DMS153 (cell line): ENCODE measurements at regions not wholly inside any gene's neighbourhood (a gene's known extent, or its start where the extent isn't known, plus 50 kb on each side); places are given as distances from the start of the nearest gene placed in this dataset.

Source experiments
- DNase-seq: peaks from one replicate; lab custom pipeline; 2025; lab: John Stamatoyannopoulos, UW

DNA sequence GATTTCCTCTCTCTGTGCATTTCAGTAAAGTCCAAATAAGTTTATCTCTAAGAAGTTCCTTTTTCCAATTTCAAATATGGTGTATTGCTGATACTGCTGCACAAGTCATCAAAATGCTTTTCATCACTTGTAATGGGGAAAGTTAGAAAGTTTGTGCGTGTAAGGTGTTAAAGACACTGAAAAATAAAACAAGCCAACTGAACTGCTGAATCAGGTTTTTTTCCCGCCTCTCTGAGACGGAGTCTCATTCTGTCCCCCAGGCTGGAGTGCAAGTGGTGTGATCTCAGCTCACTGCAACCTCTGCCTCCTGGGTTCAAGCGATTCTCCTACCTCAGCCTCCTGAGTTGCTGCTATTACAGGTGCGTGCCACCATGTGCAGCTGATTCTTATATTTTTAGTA is 400.9 kb downstream of the LRRC70 start:
- no peak for DNase-seq

GRCh38 chr5:62977661-62978060 is 399.0 kb downstream of the LRRC70 start:
- DNase-seq, result no peak

DNA sequence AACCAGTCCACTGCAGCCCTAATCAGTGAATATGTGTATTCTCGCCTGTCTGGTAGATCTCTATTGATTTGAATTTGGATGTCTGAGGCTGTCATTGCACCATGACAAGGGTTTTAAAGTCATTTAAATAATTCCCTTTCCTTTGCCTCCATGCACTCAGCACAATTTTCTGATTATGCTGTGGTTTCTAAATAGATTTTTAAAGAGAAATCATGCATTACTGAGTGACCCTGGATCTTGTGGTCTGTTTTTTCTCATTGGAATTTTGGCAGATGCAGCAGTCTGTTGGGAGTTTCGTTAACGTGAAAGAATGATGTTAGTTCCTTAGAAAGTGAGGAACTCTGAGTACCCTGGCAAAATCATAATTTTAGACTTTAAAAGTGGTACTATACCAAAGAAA is 396.0 kb downstream of the LRRC70 start:
- DNase-seq, result no peak

DNA sequence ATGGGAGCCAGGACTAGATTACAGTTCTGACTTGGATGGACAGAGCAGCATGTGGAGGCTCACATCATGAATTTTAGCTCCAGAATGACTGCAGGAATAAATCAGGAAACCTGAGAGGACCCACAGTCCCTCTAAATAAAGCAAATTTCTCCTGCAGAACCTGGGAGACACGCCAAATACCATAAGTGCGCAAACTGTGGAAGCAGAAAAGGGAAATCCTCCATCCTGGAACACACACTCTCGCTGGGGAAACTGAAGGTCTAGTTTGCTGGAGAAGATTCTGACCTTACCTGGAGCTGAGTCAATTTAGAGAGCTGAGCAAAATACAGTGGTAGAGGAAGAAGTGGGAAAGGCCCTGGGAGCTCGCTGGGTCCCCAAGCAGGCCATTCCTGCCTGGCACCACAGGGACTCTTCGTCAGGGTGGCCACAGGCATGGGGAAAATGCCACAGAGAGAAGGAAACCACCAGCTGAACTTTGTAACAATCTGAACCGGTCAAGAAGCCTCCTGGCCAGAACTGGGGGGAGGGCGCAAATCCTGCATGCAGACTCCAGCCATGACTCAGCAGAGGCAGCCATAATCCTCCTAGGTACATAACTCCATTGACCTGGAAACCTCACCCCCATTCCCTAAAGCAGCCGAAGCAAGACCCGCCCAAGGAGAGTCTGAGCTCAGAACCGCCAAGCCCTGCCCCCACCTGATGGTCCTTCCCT is 390.9 kb downstream of the LRRC70 start:
- DNase-seq, result no peak

GRCh38 chr5:62964428-62964827 is 385.8 kb downstream of the LRRC70 start:
- DNase-seq, result no peak

DNA sequence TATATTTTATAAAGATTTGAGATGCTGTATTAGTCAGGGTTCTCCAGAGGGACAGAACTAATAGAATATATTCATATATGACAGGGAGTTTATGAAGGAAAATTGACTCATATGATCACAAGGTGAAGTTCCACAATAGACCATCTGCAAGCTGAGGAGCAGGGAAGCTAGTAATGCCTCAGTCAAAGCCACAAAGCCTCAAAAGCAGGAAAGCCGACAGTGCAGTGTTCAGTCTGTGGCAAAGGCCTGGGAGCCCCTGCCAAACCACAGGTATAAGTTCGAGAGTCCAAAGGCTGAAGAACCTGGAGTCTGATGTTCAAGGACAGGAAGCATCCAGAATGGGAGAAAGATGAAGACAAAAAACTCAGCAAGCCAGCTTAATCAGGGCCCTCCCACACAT is 382.2 kb downstream of the LRRC70 start:
- DNase-seq, result no peak

DNA sequence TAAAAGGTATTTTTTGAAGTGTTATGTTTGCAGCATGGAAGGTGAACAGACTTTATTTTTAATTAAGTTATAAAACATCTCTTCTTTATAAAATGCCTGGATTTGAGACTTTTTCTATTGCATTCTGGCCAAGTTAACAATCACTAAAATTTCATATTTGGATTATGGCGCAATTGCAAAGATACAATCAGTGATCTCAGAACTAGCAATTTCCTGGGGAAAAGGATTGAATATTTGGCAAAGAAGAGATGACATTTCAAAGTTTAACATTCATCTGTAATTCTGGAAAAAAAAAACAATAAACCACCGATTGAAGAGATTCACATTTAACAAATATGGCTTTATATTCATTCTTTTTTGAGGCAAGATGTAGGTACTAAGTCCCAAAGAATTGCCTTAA is 378.0 kb downstream of the LRRC70 start:
- DNase-seq, result no peak

DNA sequence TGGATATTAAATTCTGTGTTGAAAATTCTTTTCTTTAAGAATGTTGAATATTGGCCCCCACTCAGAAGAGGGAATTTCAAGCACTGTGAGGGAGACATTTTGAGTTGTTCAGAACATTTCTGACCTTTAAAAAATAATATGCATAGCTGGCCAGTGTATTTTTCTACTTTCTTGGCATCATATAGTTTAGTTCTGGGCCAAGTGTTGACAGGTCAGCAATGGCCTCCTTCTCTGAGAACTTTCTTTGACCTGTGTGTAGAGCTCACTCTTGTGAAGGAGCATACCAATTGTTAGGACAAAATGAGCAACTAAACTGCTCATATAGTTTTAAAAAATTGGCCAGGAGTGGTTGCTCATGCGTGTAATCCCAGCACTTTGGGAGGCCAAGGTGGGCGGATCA is 376.0 kb downstream of the LRRC70 start:
- DNase-seq, result no peak

DNA sequence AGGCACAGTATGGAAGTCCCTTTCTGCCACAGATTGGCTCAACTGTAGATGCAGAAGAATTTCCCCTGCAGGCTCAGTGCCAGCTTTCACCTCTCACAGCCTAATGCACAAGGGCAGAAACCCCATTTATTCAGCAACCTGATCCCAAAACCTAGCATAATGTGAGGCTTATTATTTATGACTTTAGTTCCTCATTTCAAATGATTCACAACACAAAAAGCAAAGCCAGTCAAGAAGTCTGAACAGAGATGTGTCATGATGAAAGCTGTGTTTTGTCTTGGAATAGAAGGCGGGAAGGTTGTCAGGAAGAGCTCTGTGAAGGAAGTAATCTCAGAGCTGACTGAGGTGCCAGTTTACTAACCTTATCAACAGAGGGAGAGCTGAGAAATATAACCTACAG is 369.7 kb downstream of the LRRC70 start:
- no peak for DNase-seq

DNA sequence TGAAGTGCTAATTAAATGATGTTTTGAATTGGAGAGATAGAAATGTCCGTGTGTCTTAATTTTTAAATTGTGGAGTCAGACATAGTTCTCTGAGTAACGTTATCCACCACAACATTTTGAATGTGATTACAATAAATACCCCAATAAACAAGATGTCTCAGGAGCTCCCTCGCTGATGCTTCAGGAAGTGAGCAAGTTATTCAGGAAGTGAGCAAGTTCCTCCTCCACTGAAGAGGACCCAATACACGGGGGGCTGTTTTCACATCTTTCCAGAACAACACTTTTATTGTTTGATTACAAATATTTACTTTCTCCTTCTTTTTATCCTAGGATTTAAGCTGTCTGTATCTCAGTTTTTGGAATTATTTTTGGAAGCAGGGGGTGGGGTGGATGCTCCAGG is 363.8 kb downstream of the LRRC70 start:
- DNase-seq, result no peak

DNA sequence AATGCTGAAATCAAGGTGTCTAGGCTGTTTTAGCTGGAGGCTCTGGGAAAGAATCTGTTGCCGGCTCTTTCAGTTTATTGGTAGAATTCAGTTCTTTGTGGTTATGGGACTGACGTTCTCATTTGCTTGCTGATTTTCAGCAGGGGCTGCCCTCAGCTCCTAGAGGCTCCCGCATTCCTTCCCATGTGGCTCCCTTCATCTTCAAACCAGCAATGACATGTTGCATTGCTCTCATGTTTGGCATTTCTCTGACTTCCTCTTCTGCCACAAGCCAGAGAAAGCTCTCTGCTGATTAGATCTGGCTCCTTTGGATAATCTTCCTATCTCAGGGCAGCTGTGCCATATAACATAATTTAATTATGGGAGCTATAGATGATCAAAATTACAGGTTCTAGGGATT is 360.3 kb downstream of the LRRC70 start:
- no peak for DNase-seq

DNA sequence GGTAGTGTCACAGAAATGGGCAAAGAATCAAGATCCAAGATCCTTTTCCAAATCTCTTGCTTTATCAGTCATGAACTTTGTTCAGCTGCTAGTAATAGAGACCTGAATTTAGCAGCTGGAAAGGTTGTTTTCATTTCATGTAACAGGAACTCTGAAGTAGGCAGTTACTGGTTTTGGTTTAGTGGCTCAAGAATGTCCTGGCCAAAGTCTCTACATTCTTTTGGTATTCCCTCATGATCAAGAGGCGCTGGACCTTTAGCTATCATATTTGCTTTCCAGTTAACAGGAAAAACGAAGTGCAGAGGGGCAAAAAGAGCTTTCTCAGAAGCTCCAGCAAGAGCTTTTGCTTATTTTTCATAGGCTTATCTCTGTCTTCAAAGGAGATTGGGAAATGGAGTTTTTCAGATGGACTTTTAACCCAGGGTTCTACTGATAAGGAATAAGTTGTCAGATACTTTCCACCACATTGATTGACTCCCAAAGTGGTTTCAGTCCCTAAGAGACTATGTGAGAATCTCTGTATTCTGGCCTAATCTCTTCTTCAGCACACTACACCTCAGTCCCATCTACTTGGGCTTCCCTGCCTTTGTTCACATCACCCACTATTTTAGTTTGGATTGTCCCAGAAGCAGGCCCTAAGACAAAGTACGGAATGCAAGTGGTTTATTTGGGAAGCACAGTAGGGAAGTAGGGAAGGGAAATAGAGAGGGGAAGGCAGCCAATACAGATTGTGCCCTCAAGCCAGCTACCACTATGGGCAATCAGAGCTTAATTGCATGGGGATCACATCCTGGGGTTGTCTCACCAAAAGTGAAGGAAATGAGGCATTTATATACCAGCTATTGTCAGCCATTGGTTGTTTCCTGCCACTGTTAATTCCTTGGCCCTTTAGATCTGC is 359.3 kb downstream of the LRRC70 start:
- DNase-seq, result no peak

DNA sequence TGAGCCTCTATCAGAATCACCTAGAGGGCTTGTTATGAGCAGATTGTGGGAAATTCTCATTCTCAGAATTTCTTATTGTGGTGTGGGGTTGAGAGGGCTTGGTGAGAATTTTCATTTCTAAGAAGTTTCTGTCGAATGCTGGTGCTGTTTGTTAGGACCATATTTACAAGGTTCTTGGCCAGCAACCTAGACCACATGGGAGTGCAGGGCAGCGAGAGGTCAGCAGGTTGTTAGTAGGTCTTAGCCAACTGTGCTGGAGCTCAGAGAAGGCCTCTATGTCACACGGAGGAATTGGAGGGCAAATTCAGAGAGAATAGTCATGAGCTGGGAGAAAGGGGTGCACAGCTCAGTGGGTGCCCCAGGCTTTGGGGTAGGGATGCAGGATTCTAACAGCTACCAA is 357.0 kb downstream of the LRRC70 start:
- no peak for DNase-seq

- DNase-seq, result no peak
Measured at GRCh38 chr5:62934319-62934718, 355.7 kb downstream of the LRRC70 start.

DNA sequence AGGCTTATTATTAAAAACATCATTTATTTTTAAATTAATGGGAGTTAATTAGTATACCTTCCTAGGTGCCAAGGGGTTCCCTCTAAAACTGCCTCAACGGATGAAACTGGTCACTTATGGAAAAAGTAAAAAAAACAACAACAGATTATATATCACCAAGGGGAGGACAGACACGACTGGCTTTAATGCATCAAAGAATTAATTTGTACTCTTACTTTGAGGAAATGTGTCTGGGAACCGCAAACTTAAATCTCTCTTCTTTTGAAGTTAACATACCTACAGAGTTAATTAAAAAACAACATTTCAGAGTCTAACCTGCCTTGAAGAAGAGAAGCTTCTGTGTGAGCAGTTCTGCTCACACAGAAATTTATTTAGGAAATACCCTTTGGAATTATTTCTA is 354.6 kb downstream of the LRRC70 start:
- no peak for DNase-seq

DNA sequence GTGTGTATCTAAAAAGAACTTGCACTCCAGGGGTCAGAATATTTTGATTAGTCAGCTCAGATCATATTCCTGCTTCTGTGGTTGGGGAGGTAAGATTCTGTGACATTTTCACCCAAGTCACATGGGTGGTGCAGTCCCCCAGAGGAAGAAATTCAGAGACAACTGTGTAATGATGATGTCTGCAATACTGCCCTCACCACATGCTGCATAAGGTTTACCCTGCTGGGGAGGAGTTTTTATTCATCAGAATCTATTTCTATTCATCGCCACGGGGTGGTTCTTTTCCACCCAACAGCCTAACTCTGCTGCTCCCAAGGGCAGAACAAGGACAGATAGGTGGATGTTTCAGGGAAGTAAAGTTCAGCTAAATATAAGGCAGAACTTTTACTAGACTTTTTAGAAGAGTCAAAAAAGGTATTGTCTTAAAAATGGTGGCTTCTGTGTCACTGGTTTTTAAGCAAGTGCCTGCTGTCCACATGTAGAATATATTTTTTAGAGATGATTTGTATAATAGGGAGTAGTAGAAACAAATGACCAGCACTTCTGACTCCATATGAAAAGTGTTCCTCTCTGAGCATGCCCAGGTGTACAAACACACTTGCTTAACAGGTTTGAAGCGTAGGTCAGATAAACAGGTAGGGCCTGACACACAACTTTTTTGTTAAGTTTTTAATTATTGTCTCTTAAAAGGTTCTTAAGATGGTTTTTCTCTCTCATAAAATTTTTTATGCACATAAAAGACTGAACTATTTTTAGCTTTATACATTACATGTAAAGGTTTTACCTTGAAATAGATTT is 352.7 kb downstream of the LRRC70 start:
- DNase-seq, result no peak

DNA sequence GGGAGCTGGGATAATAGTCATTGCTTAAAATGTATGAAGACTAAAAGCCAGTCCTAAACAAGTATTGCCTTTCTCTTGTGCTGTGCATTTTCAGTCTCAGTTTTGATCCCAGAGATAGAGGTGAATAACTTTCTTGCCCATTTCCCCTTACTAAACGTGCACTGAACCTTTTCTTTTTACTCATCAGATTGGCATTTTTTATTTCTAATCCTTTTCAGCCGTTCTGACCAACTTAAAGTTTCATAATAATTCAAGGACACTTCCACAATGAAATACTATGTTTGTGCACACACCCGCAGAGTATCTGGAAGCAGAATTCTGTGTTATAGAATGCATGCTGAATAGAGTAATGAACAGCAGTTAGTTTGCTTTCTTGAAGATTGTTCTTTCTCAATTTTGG is 343.6 kb downstream of the LRRC70 start:
- DNase-seq, result no peak

- no peak for DNase-seq
Measured at GRCh38 chr5:62920856-62921255, 342.2 kb downstream of the LRRC70 start.

DNA sequence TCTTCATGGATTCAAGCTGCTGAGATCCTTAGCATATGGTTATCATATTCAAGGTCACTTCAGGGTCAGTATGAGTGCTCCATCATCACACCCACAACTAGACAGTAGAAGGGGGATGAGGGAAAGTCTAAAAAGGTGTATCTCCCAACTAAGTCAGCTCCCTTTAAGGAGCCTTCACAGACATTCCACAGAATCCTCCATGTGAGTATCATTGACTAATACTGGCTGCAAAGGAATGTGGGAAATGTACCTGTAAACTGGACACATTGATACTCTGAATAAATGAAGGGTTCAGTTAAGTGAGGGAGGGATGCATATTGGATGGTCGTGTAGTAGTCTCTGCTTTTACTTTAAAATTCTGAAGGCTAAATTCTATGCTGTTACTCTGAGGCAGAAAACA is 330.7 kb downstream of the LRRC70 start:
- no peak for DNase-seq

DNA sequence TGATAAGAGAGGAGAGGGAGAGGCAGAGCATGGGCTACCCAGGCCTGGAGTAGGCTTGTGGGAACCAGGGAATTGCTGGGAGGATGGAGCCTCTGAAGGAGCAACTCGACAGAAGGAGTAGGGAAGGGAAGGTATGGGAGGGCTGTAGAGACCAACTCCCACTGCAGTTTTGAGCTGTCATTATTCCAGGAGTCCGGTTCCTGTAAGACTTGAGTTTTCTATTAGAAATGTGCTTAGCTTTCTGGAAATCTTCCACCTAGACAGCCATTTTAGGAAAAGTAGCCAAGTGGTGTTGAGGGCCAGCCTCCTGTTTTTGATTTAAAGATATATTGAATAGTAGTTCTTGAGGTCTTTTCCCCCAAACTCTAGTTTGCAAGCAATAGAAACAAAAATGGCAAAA is 323.5 kb downstream of the LRRC70 start:
- no peak for DNase-seq

DNA sequence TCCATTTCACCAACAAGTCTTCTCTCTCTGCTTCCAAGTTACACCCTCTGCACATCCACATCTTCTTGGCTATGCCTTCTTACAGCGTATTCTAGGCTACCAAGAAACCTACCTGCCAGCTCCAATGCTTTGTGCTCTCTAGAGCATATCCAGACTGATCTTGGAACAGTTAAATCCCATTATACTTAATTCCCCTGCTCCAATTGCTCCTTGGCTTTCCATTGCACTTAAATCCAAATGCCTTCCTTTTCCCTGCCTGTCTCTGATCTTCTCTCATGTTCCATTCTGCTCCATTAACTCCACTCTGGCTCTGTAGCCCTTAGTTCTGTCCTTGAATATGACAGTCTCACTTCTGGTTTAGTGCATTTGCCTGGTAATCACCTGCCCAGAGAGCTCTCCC is 322.4 kb downstream of the LRRC70 start:
- DNase-seq, result no peak

- no peak for DNase-seq
Measured at GRCh38 chr5:62896121-62896893, 317.7 kb downstream of the LRRC70 start.
